PC-3 (cell line): ENCODE measurements at regions not wholly inside any gene's neighbourhood (a gene's known extent, or its start where the extent isn't known, plus 50 kb on each side); places are given as distances from the start of the nearest gene placed in this dataset.

ENCODE experiments used
- CTCF ChIP-seq: fragments of 300-600 bp; sonication (generic); conservative IDR thresholded peaks from 2 replicates; pipeline ENCODE4 v1.5.1; 2017; ENCODE audit warnings: antibody characterized with exemption, low read depth, mild to moderate bottlenecking, low read length
- EZH2 ChIP-seq: fragments of 300-600 bp; sonication (generic); IDR thresholded peaks from one replicate; pipeline ENCODE4 v1.6.1; 2017; ENCODE audit warnings: antibody characterized with exemption, mild to moderate bottlenecking, low read length; ENCODE audit not compliant: unreplicated experiment

- TF ChIP-seq EZH2 (no peak), CTCF (no peak)
Measured at GRCh38 chrX:45872480-45872879, 671.8 kb upstream of the DIPK2B start.
